Lung (tissue), 11 donors: ENCODE measurements at regions not wholly inside any gene's neighbourhood (a gene's known extent, or its start where the extent isn't known, plus 50 kb on each side); places are given as distances from the start of the nearest gene placed in this dataset.
A peak's percentile ranks its signal among the peaks of the same experiment; 100 is the strongest.

Source experiments
- ATAC-seq: fragments of 200-7000 bp; cut with Tn5 transposase; one replicate; pipeline ENCODE4 v1.9.1; 2020; ENCODE audit warnings: moderate number of reproducible peaks; ENCODE audit not compliant: insufficient read depth, low FRiP score
- DNase-seq, 3 donors: peaks; one replicate each; pipeline ENCODE4 v3.0.0-alpha.2; 2013 to 2017
- H3K27ac ChIP-seq, 2 donors: one replicate each; pipeline ENCODE4 v1.5.1; 2013; ENCODE audit warnings: mild to moderate bottlenecking in 2 of 2, moderate library complexity in 2 of 2, control low read depth in 1 of 2, inconsistent platforms in 1 of 2, low read depth in 1 of 2, low read length in 1 of 2
- H3K27me3 ChIP-seq, 3 donors: one replicate each; pipeline ENCODE4 v1.5.1; 2013; ENCODE audit warnings: low read length in 2 of 3; ENCODE audit not compliant: control insufficient read depth in 3 of 3, insufficient read depth in 3 of 3
- H3K36me3 ChIP-seq, 4 donors: one replicate each; pipeline ENCODE4 v1.5.1; 2013; ENCODE audit warnings: low read length in 4 of 4, mild to moderate bottlenecking in 1 of 4, moderate library complexity in 1 of 4; ENCODE audit not compliant: control insufficient read depth in 4 of 4, insufficient read depth in 4 of 4
- H3K4me1 ChIP-seq, 5 donors: one replicate each; pipeline ENCODE4 v1.5.1; 2013; ENCODE audit warnings: low read length in 5 of 5, mild to moderate bottlenecking in 2 of 5, moderate library complexity in 1 of 5; ENCODE audit not compliant: control insufficient read depth in 5 of 5, insufficient read depth in 5 of 5
- H3K4me3 ChIP-seq: one replicate; pipeline ENCODE4 v1.5.1; 2013; ENCODE audit warnings: mild to moderate bottlenecking, control low read depth, moderate library complexity
- H3K9ac ChIP-seq, 2 donors: one replicate each; pipeline ENCODE4 v1.5.1; 2013; ENCODE audit warnings: low read length in 2 of 2, control low read depth in 1 of 2; ENCODE audit not compliant: insufficient read depth in 1 of 2
- H3K9me3 ChIP-seq, 4 donors: one replicate each; pipeline ENCODE4 v1.5.1; 2013; ENCODE audit warnings: low read length in 3 of 4, mild to moderate bottlenecking in 1 of 4, moderate library complexity in 1 of 4; ENCODE audit not compliant: control insufficient read depth in 4 of 4, insufficient read depth in 3 of 4
- WGBS, 2 donors: extraction: QIAGEN DNeasy Blood & Tissue Kit; methylation state at CpG; one replicate each; pipeline ENCODE4 v1.1.7; 2013; 5-methylcytosine and 5-hydroxymethylcytosine counted together
- TF ChIP-seq, protein P1 (sequence below): IDR thresholded peaks from 2 replicates; pipeline ENCODE4 v1.5.1; 2012; ENCODE audit warnings: mild to moderate bottlenecking; ENCODE audit errors: control extremely low read depth, extremely low read depth
- donor health status: control.
- donor health status: control.
- donor health status: Bipolar disorder and iron deficiency.
- donor health status: healthy.
- donor health status: DM: yes; HTN: yes; CAD: no.

DNA sequence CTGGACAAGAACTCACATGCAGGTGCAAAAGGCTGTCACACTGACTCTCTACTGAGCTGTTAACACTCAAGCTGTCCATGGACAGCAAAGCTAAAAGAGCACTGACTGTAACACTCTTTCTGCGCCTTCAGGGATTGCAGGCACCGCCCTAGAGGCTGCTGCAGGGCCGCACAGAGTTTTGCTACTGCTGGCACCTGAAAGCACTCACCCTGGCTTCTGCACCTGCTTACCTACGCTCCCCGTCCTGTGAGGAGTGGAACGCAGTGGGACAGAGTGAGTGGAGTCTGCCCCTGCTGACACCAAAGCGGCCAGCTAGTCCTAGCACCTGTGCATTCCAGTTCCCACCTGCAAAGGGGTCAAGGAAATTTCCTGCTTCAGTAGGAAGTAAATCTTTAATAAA is 941.3 kb downstream of the DIPK2A start:
- TF ChIP-seq, protein P1, sequence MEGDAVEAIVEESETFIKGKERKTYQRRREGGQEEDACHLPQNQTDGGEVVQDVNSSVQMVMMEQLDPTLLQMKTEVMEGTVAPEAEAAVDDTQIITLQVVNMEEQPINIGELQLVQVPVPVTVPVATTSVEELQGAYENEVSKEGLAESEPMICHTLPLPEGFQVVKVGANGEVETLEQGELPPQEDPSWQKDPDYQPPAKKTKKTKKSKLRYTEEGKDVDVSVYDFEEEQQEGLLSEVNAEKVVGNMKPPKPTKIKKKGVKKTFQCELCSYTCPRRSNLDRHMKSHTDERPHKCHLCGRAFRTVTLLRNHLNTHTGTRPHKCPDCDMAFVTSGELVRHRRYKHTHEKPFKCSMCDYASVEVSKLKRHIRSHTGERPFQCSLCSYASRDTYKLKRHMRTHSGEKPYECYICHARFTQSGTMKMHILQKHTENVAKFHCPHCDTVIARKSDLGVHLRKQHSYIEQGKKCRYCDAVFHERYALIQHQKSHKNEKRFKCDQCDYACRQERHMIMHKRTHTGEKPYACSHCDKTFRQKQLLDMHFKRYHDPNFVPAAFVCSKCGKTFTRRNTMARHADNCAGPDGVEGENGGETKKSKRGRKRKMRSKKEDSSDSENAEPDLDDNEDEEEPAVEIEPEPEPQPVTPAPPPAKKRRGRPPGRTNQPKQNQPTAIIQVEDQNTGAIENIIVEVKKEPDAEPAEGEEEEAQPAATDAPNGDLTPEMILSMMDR, result no peak
- Histone ChIP-seq H3K4me1 (peaks cover 0 to 3% (median 0%) of the 10 kb centered on the region in 5 donors), H3K9ac (no peak overlapping the region), H3K27me3 (no peaks in the 10 kb centered on the region), H3K4me3 (no peak overlapping the region), H3K36me3 (no peaks in the 10 kb centered on the region), H3K9me3 (peaks cover 0 to 1% (median 0%) of the 10 kb centered on the region in 4 donors), H3K27ac (no peak overlapping the region)
- ATAC-seq (no peak), DNase-seq (no peak)
- 90 to 94% methylated on average over 7 of the region's 7 CpGs for WGBS, 2 donors

DNA sequence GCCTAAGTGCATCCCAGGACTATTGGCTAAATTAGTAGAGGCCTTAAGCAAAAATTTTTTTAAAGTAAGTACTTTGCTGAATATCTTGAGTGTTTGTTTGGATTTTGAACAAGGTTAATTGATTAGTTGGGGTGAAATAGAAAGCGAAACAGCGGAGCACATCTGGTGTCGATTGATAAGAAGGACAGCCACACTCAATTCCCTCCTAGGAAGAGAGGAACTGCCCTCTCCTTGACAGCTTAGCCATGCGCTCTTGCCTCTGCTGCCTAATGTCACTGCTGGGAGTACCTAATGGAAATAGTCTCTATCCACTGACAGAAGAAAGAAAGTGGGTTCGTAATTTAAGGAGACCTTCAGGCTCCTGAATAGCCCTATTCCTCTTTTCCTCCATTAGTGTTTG is 943.6 kb downstream of the DIPK2A start:
- ATAC-seq (no peak), DNase-seq (peak in 2 of 3 donors; percentile 30 to 34)
- WGBS, 2 donors, result 57 to 76% methylated on average over 5 of the region's 5 CpGs
- H3K36me3 ChIP-seq, result no peaks in the 10 kb centered on the region
- H3K4me3 ChIP-seq, result no peak overlapping the region
- H3K9ac ChIP-seq, result no peak overlapping the region
- H3K27ac ChIP-seq, result no peak overlapping the region
- TF ChIP-seq, protein P1, result no peak
- no peaks in the 10 kb centered on the region for H3K27me3 ChIP-seq
- peaks cover 0 to 3% (median 0%) of the 10 kb centered on the region in 5 donors for H3K4me1 ChIP-seq
- H3K9me3 ChIP-seq, result peaks cover 0 to 1% (median 0%) of the 10 kb centered on the region in 4 donors

DNA sequence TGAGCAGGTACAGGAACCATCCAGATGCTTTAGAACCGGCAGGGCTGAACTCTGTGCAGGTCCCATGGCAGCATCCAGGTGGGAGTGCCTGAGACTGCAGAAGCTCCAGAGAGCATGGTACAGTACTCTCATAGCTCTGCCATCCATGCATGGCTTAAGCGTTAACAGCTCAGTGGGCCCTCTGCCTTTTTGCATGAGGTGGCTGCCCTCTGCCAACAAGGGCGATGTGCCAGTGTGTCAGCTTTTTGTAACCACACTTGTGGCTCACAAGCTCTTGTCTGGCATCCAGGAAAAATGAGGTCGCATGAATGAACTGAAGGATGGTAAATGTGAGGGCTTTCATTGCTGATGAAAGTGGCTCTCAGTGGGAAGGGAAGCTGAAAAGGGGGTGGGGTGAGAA is 950.1 kb downstream of the DIPK2A start:
- DNase-seq (no peak), ATAC-seq (no peak)
- Histone ChIP-seq H3K36me3 (no peaks in the 10 kb centered on the region), H3K4me1 (peaks cover 0 to 10% (median 0%) of the 10 kb centered on the region in 5 donors), H3K9ac (no peak overlapping the region), H3K27ac (no peak overlapping the region), H3K4me3 (no peak overlapping the region), H3K27me3 (no peaks in the 10 kb centered on the region), H3K9me3 (peaks cover 0 to 5% (median 0%) of the 10 kb centered on the region in 4 donors)
- TF ChIP-seq, protein P1, result no peak
- 90 to 91% methylated on average over 4 of the region's 4 CpGs for WGBS, 2 donors

DNA sequence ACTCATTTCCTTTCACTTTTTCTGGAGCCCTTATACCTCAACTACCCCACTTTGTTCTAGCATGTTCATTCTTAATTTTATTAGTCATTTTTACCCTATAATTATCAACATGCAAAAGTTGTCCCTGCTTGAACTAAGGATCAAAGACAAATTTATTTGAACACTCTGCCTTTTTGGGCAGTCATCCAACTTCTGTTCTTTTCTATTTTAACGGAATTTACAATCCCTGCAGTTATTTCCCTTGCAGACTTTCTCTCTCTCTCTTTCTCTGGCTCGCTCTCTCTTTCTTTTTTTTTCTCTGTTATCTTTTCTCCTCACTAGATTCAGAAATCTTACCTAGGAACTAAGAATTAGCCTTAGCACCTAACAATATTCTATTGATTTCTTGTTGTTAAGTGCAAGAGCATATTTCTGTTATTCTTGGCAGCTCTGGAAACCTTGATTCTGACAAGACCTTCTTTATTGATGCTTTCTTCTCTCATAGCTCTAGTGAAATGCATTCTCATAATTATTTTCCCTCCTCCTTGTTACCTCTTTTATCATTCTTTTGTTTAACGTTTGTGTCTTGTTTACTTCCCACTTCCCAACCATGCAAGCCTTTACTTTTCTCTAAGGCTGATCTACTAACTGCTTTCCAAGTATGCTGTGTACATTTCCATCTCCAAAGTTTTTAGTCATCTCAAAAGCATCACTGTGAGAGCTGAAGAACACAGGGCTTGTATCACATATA is 951.6 kb downstream of the DIPK2A start:
- ATAC-seq, result no peak
- WGBS, 2 donors, result 29 to 61% methylated on average over 3 of the region's 3 CpGs
- no peaks in the 10 kb centered on the region for H3K36me3 ChIP-seq
- peaks cover 0 to 5% (median 0%) of the 10 kb centered on the region in 4 donors for H3K9me3 ChIP-seq
- peak in 2 of 3 donors; percentile 72 to 76 for DNase-seq
- H3K4me1 ChIP-seq, result peaks cover 0 to 10% (median 0%) of the 10 kb centered on the region in 5 donors
- H3K9ac ChIP-seq, result no peak overlapping the region
- H3K27ac ChIP-seq, result no peak overlapping the region
- H3K4me3 ChIP-seq, result no peak overlapping the region
- TF ChIP-seq, protein P1, result no peak
- H3K27me3 ChIP-seq, result no peaks in the 10 kb centered on the region
